ENCODE measurements at regions not wholly inside any gene's neighbourhood (a gene's known extent, or its start where the extent isn't known, plus 50 kb on each side); places are given as distances from the start of the nearest gene placed in this dataset.

DNA sequence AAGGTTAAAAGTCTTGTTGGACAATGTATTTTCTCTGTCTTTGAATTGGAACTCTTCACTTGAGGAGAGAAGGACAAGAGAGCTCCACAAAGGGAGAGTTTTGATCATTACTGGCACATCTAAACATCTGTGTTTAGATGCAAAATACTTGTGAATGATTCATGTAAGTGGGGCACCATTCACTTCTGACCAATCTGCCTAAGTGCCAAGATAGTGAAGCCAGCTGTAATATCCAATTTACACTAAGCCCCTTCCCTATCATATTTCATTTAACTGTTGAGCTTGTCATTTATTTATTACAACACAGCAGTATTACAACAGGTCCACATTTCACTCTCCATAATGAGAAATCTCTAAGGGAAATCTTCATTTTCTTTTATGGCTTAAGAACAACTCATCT lies 832.3 kb upstream of the GOT2 start:
- TF ChIP-seq, protein P1, sequence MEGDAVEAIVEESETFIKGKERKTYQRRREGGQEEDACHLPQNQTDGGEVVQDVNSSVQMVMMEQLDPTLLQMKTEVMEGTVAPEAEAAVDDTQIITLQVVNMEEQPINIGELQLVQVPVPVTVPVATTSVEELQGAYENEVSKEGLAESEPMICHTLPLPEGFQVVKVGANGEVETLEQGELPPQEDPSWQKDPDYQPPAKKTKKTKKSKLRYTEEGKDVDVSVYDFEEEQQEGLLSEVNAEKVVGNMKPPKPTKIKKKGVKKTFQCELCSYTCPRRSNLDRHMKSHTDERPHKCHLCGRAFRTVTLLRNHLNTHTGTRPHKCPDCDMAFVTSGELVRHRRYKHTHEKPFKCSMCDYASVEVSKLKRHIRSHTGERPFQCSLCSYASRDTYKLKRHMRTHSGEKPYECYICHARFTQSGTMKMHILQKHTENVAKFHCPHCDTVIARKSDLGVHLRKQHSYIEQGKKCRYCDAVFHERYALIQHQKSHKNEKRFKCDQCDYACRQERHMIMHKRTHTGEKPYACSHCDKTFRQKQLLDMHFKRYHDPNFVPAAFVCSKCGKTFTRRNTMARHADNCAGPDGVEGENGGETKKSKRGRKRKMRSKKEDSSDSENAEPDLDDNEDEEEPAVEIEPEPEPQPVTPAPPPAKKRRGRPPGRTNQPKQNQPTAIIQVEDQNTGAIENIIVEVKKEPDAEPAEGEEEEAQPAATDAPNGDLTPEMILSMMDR (IDR thresholded peaks at IDR 0.05; ENCODE audit: low read depth, low read length), result no peak
- DNase-seq (ENCODE audit: extremely low read depth, low read depth), result no peak

DNA sequence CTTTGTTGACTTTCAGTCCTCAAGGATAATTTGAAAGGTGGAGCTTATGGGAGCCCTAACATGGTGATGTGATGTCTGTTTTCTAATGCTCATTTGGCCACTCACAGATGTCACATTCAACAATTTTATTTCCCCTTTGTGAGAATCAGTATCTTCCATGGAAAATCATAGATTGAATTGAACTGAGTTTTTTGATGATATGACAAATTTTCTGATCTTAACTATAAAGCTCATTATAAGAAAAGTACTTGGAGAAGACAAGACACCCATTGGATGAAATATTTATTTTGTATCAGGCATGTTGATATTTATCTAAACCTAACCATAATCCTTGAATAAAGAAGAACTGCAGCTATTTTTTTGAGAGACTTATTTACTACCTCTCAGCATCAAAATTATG lies 824.6 kb upstream of the GOT2 start:
- TF ChIP-seq, protein P1 (IDR thresholded peaks at IDR 0.05; ENCODE audit: low read depth, low read length), result no peak
- DNase-seq (ENCODE audit: extremely low read depth, low read depth), result no peak

DNA sequence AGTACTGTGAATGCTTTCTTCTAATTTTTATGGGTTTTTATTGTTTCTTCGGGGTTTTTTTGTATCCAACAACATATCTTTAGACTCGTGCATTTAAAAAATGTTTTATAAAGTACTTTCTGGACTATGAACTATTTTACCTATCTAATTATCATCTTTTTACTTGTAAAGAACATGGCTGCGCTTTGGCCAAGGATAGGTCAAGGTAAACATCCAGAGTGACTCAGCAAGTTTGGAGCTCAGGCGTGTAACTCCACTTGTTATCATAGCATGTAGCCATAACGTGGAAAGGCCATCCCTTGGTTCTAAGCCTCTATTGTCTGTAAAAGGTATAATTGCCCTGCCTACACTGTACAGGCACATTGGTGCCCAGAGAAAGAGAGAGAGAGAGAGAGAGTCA lies 818.0 kb upstream of the GOT2 start:
- DNase-seq (ENCODE audit: extremely low read depth, low read depth), result no peak
- TF ChIP-seq, protein P1 (IDR thresholded peaks at IDR 0.05; ENCODE audit: low read depth, low read length), result no peak

DNA sequence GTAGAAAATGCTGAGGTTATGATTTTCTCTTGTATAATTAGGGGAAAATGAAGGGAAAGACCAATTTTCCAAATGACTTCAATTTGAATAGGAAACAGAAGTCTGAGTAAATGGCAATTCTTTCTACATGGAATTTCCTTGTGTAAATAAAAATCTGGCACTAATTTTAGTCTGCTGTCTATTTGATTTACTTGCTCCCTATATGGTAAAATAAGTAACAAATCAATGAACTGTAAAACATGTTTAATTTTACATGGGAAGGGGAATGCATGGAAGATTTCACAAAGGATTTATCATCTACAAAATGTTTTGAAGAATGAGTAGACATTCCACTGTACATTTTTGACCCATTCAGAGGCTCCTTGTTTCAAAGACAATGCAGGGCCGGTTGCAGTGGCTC lies 811.6 kb upstream of the GOT2 start:
- DNase-seq (ENCODE audit: extremely low read depth, low read depth), result no peak
- TF ChIP-seq, protein P1 (IDR thresholded peaks at IDR 0.05; ENCODE audit: low read depth, low read length), result no peak

DNA sequence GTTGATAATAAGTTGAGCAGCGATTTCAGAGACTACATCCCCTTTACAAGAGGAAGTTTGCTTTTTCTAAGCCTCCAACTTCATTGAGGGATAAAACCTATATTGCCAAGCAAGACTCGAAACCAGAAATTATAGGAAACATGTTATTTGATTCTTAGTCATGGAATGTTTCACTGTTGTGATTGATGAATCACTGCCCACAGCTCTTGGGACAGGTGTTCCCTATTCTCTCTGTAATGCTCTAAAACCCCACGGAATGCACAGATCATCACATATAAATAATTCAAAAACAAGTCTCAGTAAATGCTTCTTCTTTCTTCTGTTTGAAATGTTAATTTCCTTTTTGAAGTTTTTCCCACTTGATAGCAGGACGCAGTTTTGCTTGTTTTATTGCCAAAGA lies 809.5 kb upstream of the GOT2 start:
- peak; percentile 12 for DNase-seq (ENCODE audit: extremely low read depth, low read depth)
- TF ChIP-seq, protein P1 (IDR thresholded peaks at IDR 0.05; ENCODE audit: low read depth, low read length), result no peak

DNA sequence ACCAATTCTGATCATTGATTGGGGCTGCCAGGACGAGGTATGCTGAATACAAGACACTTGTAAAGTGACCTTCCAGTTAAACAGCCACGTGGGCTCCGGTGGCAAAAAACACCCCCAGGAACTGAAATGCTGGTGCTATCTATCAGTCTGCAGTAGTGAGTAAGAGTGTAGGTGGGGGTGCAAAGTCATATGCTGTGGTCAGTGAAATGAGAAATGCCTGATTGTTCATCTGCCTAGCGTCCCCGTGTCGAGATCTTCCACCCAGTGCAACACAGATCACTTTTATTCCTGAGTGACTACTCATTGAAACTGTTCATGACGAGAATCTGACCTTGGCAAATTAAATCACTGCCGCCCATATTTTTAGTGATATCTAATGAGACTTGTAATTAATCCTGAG lies 806.5 kb upstream of the GOT2 start:
- TF ChIP-seq, protein P1 (IDR thresholded peaks at IDR 0.05; ENCODE audit: low read depth, low read length), result no peak
- no peak for DNase-seq (ENCODE audit: extremely low read depth, low read depth)

DNA sequence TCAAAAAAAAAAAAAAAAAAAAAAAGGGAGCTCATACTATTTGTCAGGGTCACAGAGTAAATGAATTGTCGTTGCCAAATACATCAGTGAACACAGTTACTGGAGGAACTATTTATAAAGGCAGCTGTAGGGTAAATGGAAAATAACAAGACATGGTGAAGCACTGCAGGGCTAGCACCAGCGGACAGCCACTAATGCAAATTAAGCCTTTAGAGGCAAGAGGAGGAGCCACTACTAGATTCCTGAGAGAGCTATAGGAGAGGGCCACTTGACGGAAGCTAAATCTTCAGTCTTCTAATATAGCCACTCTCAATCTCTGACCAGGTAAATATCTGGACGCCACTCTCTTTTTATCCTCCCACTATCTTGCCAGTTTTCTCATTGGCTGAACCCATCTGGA lies 801.2 kb upstream of the GOT2 start:
- DNase-seq (ENCODE audit: extremely low read depth, low read depth), result no peak
- TF ChIP-seq, protein P1 (IDR thresholded peaks at IDR 0.05; ENCODE audit: low read depth, low read length), result no peak
